CD4-positive, alpha-beta T cell treated with Interleukin-4 for 1 hour (primary cell): ENCODE measurements at regions not wholly inside any gene's neighbourhood (a gene's known extent, or its start where the extent isn't known, plus 50 kb on each side); places are given as distances from the start of the nearest gene placed in this dataset.
A peak's percentile ranks its signal among the peaks of the same experiment; 100 is the strongest.
"Not testable (repeated sequence)": the region's sequence is repeated elsewhere in the genome, so short reads cannot be mapped to it uniquely, and the experiment has no call there.

Source experiments
- DNase-seq, 2 donors: peaks; one replicate each; pipeline ENCODE4 v3.0.0-alpha.2; 2020 to 2022

- DNase-seq, result no peak
Measured at GRCh38 chr1:148354913-148355308, 128.2 kb downstream of the PPIAL4G start.

- no peak for DNase-seq
Measured at GRCh38 chr1:148354284-148354912, 128.7 kb downstream of the PPIAL4G start.

GRCh38 chr1:148353461-148354283 is 129.4 kb downstream of the PPIAL4G start:
- peak in 1 of 2 donors; percentile 12 for DNase-seq

GRCh38 chr1:148352470-148353053 is 130.5 kb downstream of the PPIAL4G start:
- DNase-seq, result no peak

DNA sequence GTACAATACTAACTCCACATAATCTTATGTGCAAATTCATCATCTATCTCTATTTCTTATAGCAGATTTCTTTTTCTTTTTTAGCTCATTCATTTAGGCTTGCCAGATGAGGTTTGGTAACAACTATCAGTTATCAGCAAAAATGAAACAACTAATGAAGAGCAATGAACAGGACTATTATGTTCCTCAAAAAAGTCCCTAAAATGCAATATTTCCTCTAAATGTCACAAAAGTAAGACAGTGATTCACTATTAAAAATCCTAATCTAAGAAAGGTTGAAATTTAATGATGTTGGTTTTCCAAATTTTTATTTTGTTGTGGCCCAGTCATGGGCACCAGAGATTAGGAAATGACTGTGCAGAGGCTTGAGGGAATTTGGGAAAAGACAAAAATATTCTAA is 135.3 kb downstream of the PPIAL4G start:
- DNase-seq, result no peak

DNA sequence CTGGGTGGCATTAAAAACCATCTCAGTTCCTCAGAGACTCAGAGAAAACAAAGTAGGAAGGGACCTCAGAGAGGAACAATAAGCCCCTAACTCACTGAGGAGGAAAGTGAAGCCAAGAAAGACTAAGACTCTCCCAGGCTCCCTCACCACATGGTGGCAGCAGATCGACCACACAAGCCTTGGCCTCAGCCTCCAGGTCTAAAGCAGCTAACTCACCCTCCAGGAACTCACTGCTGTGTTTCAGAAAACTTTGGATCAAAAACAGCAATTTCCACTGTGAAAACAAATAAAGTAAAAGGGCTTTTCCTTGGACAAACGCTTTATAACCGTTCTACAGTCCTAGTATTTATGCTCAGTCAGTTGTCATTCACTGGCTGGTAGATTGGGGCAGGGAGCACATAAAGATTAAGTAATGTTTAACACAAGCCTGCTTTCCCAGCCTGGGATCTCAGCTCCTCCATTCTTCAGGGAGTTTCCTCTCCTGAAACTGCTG is 137.4 kb downstream of the PPIAL4G start:
- peak; percentile 49 to 52 for DNase-seq

- not testable (repeated sequence) for DNase-seq
Measured at GRCh38 chr1:148344651-148345050, 138.5 kb downstream of the PPIAL4G start.

GRCh38 chr1:148341729-148342128 is 141.4 kb downstream of the PPIAL4G start:
- DNase-seq, result not testable (repeated sequence)

DNA sequence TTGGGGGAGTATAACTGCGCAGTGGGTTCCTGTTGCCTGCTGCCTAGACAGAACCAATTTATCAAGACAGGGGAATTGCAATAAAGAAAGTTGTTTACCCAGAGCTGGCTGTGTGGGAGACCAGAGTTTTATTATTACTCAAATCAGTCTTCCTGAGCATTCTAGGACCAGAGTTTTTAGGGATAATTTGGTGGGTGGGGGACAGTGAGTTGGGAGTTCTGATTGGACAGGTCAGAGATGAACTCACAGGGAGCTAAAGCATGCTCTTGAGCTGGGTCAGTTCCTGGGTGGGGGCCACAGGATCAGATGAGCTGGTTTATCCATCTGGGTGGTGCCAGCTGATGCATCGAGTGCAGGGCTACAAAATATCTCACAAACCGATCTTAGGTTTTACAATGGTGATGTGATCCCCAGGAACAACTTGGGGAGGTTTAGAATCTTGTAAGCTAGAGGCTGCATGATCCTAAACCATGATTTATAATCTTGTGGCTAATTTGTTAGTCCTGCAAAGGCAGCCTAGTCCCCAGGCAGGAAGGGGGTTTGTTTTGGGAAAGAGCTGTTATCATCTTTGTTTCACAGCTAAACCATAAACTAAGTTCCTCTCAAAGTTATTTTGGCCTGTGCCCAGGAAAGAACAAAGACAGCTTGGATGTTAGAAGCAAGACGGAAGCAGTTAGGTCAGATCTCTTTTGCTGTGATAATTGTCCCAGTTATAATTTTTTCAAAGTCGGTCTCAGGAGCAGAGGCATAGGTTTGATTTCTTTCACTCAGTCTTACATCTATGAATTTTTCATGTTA is 146.8 kb downstream of the PPIAL4G start:
- DNase-seq, result peak in 1 of 2 donors; percentile 6

GRCh38 chr1:148334339-148335130 is 148.6 kb downstream of the PPIAL4G start:
- peak; percentile 87 to 89 for DNase-seq

- no peak for DNase-seq
Measured at GRCh38 chr1:148333875-148334338, 149.2 kb downstream of the PPIAL4G start.

GRCh38 chr1:148328884-148329283 is 154.2 kb downstream of the PPIAL4G start:
- no peak for DNase-seq

DNA sequence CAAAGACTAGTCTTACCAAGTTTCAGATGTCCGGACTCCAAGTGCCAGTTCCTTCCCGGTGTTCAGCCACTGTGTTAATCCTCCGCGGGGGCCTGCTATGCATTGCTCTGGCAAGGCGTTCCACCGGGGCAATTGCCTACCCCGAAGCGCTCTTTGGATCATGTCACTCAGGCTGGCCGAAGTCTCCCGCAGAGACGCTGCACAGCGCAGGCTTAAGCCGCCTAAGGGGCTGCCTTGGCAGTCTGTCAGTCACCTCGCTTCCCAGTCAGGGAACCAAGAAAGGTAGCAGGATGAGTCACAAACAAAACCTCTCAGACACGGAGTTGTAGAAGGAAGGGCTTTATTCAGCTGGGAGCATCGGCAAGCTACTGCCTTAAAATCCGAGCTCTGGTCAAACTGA is 158.1 kb downstream of the PPIAL4G start:
- not testable (repeated sequence) for DNase-seq

DNA sequence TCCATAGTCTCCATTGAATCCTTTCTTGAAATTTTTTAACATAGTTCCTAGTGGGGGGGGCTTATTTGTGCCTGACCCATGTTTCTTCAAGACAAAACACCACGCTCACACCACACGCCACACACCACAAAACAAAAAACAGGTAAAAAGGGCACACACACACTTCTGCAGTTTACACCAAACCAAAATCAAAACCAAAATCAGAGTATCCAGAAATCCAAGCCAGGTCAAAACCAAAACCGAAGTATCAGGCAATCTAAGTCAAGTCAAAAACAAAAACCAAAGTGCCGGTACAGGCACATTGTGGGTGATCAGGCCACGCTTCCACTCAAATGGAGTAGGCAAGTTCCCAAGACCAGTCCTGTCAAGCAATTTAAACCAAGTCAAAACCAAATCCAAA is 158.6 kb downstream of the PPIAL4G start:
- DNase-seq, result not testable (repeated sequence)

DNA sequence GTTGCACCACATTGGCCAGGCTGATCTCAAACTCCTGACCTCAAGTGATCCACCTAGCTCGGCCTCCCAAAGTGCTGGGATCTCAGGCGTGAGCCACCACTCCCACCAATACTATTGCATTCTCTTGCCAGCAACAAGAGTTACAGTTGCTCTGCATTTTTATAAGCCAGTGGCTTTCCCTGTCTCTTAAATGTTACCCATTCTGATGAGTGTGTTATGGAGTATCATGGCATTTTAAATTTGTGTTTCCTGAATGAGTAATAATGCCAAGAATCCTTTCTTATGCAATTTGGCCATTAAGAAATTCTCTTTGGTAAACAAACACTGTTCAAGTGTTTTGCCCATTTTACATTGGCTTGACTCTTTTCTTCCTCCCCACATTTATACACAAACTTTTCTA is 163.0 kb downstream of the PPIAL4G start:
- not testable (repeated sequence) for DNase-seq

GRCh38 chr1:148318904-148319242 is 164.2 kb downstream of the PPIAL4G start:
- DNase-seq, result no peak

DNA sequence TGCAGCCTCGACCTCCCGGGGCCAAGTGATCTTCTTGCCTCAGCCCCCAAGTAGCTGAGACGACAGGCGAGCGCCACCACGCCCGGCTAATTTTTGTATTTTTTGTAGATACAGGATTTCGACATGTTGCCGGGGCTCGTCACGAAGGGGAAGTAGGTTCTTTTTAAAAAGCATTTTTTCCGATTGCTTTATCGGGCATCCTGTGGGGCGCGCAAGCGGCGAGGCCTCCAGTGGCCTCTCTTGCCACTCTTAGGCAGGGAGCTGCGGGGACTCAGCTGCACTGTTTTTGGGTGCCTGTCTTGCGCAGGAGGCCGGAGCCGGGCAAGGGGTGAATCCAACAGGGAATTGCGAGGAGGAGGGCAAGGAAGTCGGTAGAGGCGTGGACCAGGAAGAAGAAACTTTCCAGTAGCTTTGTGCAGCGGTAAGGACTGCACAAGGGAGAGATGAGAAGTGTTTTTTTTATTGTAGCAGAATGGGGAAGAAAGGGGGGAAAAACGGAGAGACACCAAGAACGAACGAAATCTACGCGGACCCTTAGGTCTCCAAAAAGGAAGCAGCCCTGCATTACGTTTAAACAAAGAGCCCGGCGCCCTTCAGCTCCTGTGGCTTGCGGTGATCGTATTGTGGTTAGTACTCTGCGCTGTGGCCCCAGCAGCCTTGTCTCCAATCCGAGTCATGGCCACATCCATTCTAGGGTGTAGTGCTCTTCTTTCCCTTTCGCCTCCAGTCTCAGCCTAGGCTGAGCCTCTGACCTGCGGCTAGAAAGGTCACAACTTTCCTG is 164.8 kb downstream of the PPIAL4G start:
- DNase-seq, result peak; percentile 61 to 64

GRCh38 chr1:148317288-148317985 is 165.4 kb upstream of the NBPF11 start:
- no peak for DNase-seq

- DNase-seq, result no peak
Measured at GRCh38 chr1:148315071-148315811, 163.2 kb upstream of the NBPF11 start.

- no peak for DNase-seq
Measured at GRCh38 chr1:148310807-148311206, 158.7 kb upstream of the NBPF11 start.
